HCT116 (cell line): ENCODE measurements at regions not wholly inside any gene's neighbourhood (a gene's known extent, or its start where the extent isn't known, plus 50 kb on each side); places are given as distances from the start of the nearest gene placed in this dataset.

Source experiments
- ATAC-seq: fragments of 200-7000 bp; cut with Tn5 transposase; 2 replicates; pipeline ENCODE4 v1.9.1; 2020; ENCODE audit warnings: mild to moderate bottlenecking, moderate library complexity
- BruUV-seq: library from RNA; stranded (reverse); fragments of 400-500 nt; replicated peaks from 2 replicates; lab custom pipeline; 2021; lab: Mats Ljungman, UMichigan
- CTCF ChIA-PET: fragments of 300-600 bp; sonication (Branson Sonifier 250); formaldehyde crosslinking; loops from one replicate; lab custom pipeline; 2021; ENCODE audit warnings: antibody characterized with exemption; lab: Charles Lee
- POLR2A ChIA-PET: fragments of 300-600, 350-600 bp; sonication (Branson Sonifier 250); formaldehyde crosslinking; loops from one replicate; lab custom pipeline; 2021; ENCODE audit warnings: antibody characterized with exemption; lab: Charles Lee
- RAD21 ChIA-PET, 2 experiments: fragments of 300-600 bp; sonication (Branson Sonifier 250); formaldehyde crosslinking; loops; one replicate each; lab custom pipeline; 2023; ENCODE audit warnings: low total read pairs in 2 of 2; ENCODE audit not compliant: uncharacterized antibody in 2 of 2, unreplicated experiment in 2 of 2, low non-redundant PET in 1 of 2; lab: Charles Lee
- DNase-seq: peaks from one replicate; pipeline ENCODE4 v3.0.0-alpha.2; 2010; ENCODE audit warnings: low read depth, low spot score
- H2AFZ ChIP-seq: fragments of 200-600 bp; shearing (Covaris generic), sonication (generic); 2 replicates; pipeline ENCODE4 v1.6.1; 2017; ENCODE audit warnings: low read depth, mixed run types, mixed read lengths, antibody characterized with exemption, low read length; ENCODE audit not compliant: poor library complexity, severe bottlenecking
- H3K27ac ChIP-seq: 2 replicates; pipeline ENCODE4 v1.5.1; 2012; ENCODE audit warnings: low read depth, low read length
- H3K27me3 ChIP-seq: fragments of 200-600 bp; sonication (generic); 2 replicates; pipeline ENCODE4 v1.6.1; 2016; ENCODE audit warnings: mixed run types, low read length, mixed read lengths; ENCODE audit not compliant: insufficient read depth
- H3K36me3 ChIP-seq, 2 experiments: fragments of 200-500 bp in 1 of 2; fragments of 200-600 bp in 1 of 2; sonication (Bioruptor generic) in 1 of 2; sonication (generic) in 1 of 2; 2 replicates each; pipeline versions ENCODE4 v1.5.1 to v1.6.1; 2014 to 2016; ENCODE audit warnings: low read length in 2 of 2, inconsistent platforms in 1 of 2, mixed read lengths in 1 of 2, mixed run types in 1 of 2; ENCODE audit not compliant: insufficient read depth in 2 of 2, control insufficient read depth in 1 of 2
- H3K4me1 ChIP-seq, 2 experiments: fragments of 200-600 bp in 1 of 2; sonication (generic) in 1 of 2; 2 replicates each; pipeline versions ENCODE4 v1.5.1 to v1.6.1; 2012 to 2017; ENCODE audit warnings: low read length in 2 of 2, inconsistent platforms in 1 of 2, mild to moderate bottlenecking in 1 of 2, mixed read lengths in 1 of 2, mixed run types in 1 of 2, moderate library complexity in 1 of 2; ENCODE audit not compliant: insufficient read depth in 2 of 2, control insufficient read depth in 1 of 2
- H3K4me2 ChIP-seq: fragments of 200-600 bp; sonication (generic); 2 replicates; pipeline ENCODE4 v1.6.1; 2017; ENCODE audit warnings: mixed run types, low read length, mixed read lengths
- H3K4me3 ChIP-seq, 2 experiments: fragments of 200-600 bp in 1 of 2; sonication (generic) in 1 of 2; replicated peaks in 1 of 2; 2 replicates each; pipeline ENCODE4 v1.5.1; 2011 to 2016; ENCODE audit warnings: low read length in 2 of 2, control low read depth in 1 of 2, low read depth in 1 of 2, mild to moderate bottlenecking in 1 of 2, mixed read lengths in 1 of 2, mixed run types in 1 of 2
- H3K79me2 ChIP-seq: fragments of 200-600 bp; sonication (generic); 2 replicates; pipeline ENCODE4 v1.6.1; 2017; ENCODE audit warnings: mild to moderate bottlenecking, mixed run types, low read length, moderate library complexity, mixed read lengths; ENCODE audit not compliant: insufficient read depth
- H3K9ac ChIP-seq: fragments of 200-600 bp; sonication (generic); 2 replicates; pipeline ENCODE4 v1.6.1; 2016; ENCODE audit warnings: low read length, mixed read lengths
- H3K9me2 ChIP-seq: fragments of 200-600 bp; sonication (generic), shearing (Covaris generic); 2 replicates; pipeline ENCODE4 v1.6.1; 2017; ENCODE audit warnings: mixed run types, mild to moderate bottlenecking, moderate library complexity; ENCODE audit not compliant: insufficient read depth
- H3K9me3 ChIP-seq, 2 experiments: fragments of 200-500 bp in 1 of 2; fragments of 200-600 bp in 1 of 2; sonication (Bioruptor generic) in 1 of 2; sonication (generic) in 1 of 2; 2 replicates each; pipeline ENCODE4 v1.6.1; 2014 to 2017; ENCODE audit warnings: low read length in 2 of 2, mixed read lengths in 2 of 2, inconsistent platforms in 1 of 2, low read depth in 1 of 2, mild to moderate bottlenecking in 1 of 2, mixed run types in 1 of 2, moderate library complexity in 1 of 2; ENCODE audit not compliant: control insufficient read depth in 1 of 2, insufficient read depth in 1 of 2
- H4K20me1 ChIP-seq: fragments of 200-600 bp; sonication (generic), shearing (Covaris generic); 2 replicates; pipeline ENCODE4 v1.6.1; 2017; ENCODE audit warnings: mixed run types, mild to moderate bottlenecking, moderate library complexity; ENCODE audit not compliant: insufficient read depth
- CEBPB ChIP-seq: IDR thresholded peaks from 2 replicates; pipeline ENCODE4 v1.6.1; 2012; ENCODE audit warnings: low read depth
- EGR1 ChIP-seq: IDR thresholded peaks from 2 replicates; pipeline ENCODE4 v1.6.1; 2012; ENCODE audit warnings: low read depth
- ELF1 ChIP-seq: IDR thresholded peaks from 2 replicates; pipeline ENCODE4 v1.6.1; 2012; ENCODE audit warnings: low read depth, borderline replicate concordance
- EZH2phosphoT487 ChIP-seq: fragments of 200-600 bp; IDR thresholded peaks from 2 replicates; pipeline ENCODE4 v1.6.1; 2018; ENCODE audit warnings: antibody characterized with exemption, borderline replicate concordance
- FOSL1 ChIP-seq: IDR thresholded peaks from 2 replicates; pipeline ENCODE4 v1.6.1; 2012; ENCODE audit warnings: low read depth
- RAD21 ChIP-seq: IDR thresholded peaks from 2 replicates; pipeline ENCODE4 v1.6.1; 2012; ENCODE audit warnings: low read depth, mild to moderate bottlenecking
- SIN3A ChIP-seq: IDR thresholded peaks from 2 replicates; pipeline ENCODE4 v1.6.1; 2012; ENCODE audit warnings: low read depth
- SP1 ChIP-seq: IDR thresholded peaks from 2 replicates; pipeline ENCODE4 v1.6.1; 2012; ENCODE audit warnings: low read depth
- YY1 ChIP-seq: IDR thresholded peaks from 2 replicates; pipeline ENCODE4 v1.6.1; 2011; ENCODE audit warnings: low read length, low read depth, moderate library complexity, mild to moderate bottlenecking; ENCODE audit not compliant: insufficient replicate concordance; ENCODE audit errors: extremely low read depth
- ZNF274 ChIP-seq: fragments of 200-500 bp; sonication (Bioruptor generic); IDR thresholded peaks from 2 replicates; pipeline ENCODE4 v1.6.1; 2014; ENCODE audit warnings: mild to moderate bottlenecking, low read depth, low read length, inconsistent platforms
- intact Hi-C: fragments of 100-400 bp; cut with micrococcal nuclease; formaldehyde crosslinking; loops from 2 replicates; pipeline ENCODE4 v1.10.0; 2022
- TF ChIP-seq, protein P1 (sequence below): IDR thresholded peaks from 2 replicates; pipeline ENCODE4 v1.6.1; 2012; ENCODE audit warnings: low read depth

- POLR2A ChIA-PET = no interaction called here
- Histone ChIP-seq H3K4me3 (no peak overlapping the region), H3K9ac (no peak overlapping the region), H3K36me3 (no peaks in the 10 kb centered on the region), H3K9me2 (no peaks in the 10 kb centered on the region), H3K27ac (no peak overlapping the region), H3K4me2 (no peak overlapping the region), H3K4me1 (no peaks in the 10 kb centered on the region), H3K79me2 (no peaks in the 10 kb centered on the region), H3K27me3 (no peaks in the 10 kb centered on the region), H3K9me3 (no peaks in the 10 kb centered on the region), H2AFZ (no peak overlapping the region), H4K20me1 (no peaks in the 10 kb centered on the region)
- TF ChIP-seq, protein P1, sequence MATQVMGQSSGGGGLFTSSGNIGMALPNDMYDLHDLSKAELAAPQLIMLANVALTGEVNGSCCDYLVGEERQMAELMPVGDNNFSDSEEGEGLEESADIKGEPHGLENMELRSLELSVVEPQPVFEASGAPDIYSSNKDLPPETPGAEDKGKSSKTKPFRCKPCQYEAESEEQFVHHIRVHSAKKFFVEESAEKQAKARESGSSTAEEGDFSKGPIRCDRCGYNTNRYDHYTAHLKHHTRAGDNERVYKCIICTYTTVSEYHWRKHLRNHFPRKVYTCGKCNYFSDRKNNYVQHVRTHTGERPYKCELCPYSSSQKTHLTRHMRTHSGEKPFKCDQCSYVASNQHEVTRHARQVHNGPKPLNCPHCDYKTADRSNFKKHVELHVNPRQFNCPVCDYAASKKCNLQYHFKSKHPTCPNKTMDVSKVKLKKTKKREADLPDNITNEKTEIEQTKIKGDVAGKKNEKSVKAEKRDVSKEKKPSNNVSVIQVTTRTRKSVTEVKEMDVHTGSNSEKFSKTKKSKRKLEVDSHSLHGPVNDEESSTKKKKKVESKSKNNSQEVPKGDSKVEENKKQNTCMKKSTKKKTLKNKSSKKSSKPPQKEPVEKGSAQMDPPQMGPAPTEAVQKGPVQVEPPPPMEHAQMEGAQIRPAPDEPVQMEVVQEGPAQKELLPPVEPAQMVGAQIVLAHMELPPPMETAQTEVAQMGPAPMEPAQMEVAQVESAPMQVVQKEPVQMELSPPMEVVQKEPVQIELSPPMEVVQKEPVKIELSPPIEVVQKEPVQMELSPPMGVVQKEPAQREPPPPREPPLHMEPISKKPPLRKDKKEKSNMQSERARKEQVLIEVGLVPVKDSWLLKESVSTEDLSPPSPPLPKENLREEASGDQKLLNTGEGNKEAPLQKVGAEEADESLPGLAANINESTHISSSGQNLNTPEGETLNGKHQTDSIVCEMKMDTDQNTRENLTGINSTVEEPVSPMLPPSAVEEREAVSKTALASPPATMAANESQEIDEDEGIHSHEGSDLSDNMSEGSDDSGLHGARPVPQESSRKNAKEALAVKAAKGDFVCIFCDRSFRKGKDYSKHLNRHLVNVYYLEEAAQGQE = no peak
- TF ChIP-seq ZNF274 (no peak), EZH2phosphoT487 (no peak), SIN3A (no peak), YY1 (no peak), CEBPB (no peak)
- ATAC-seq (no peak), DNase-seq (no peak)
- CTCF ChIA-PET = no interaction called here
- intact Hi-C loops = no loop called here
- no TSS peak for BruUV-seq
- RAD21 ChIA-PET = no interaction called here
Measured at GRCh38 chr12:22828066-22828465, 203.1 kb downstream of the ETNK1 start.

DNA sequence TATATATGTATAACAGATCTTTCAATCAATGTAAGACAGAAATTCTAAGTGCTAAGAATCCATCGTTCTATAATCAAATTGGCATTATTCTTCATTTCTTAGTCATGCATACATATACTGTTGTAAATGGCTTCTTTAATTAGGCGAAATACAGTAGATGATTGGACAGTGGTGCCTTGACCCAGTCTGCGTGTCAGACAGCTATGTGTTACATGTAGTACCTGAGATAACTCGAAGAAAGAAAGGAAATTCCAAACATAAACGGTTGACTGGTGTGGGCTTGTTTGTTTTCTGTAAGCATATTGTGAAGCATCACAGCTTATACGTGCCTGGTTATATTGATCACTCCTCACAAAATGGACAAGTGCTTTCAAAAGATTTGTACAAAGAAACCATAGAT is 210.5 kb downstream of the ETNK1 start:
- ChIA-PET POLR2A (no interaction called here), CTCF (no interaction called here), RAD21 (no interaction called here)
- BruUV-seq = no TSS peak
- Histone ChIP-seq H3K9me2 (no peaks in the 10 kb centered on the region), H3K9ac (no peak overlapping the region), H3K9me3 (no peaks in the 10 kb centered on the region), H2AFZ (no peak overlapping the region), H3K27me3 (no peaks in the 10 kb centered on the region), H3K4me2 (no peak overlapping the region), H3K4me1 (no peaks in the 10 kb centered on the region), H4K20me1 (no peaks in the 10 kb centered on the region), H3K27ac (no peak overlapping the region), H3K36me3 (no peaks in the 10 kb centered on the region), H3K79me2 (no peaks in the 10 kb centered on the region), H3K4me3 (no peak overlapping the region)
- intact Hi-C loops = no loop called here
- ATAC-seq (no peak), DNase-seq (no peak)
- TF ChIP-seq, protein P1 = no peak
- no peak for TF ChIP-seq SP1
- no peak for TF ChIP-seq FOSL1
- no peak for TF ChIP-seq ELF1
- TF ChIP-seq RAD21 = no peak
- no peak for TF ChIP-seq EGR1
- TF ChIP-seq ZNF274 = no peak
